Activated naive CD4-positive, alpha-beta T cell treated with anti-CD3 and anti-CD28 coated beads, Interleukin-2, amount 10 ng/mL, durations not matched to agents 7 days and 5 days (primary cell): ENCODE measurements at regions not wholly inside any gene's neighbourhood (a gene's known extent, or its start where the extent isn't known, plus 50 kb on each side); places are given as distances from the start of the nearest gene placed in this dataset.
"Not testable (repeated sequence)": the region's sequence is repeated elsewhere in the genome, so short reads cannot be mapped to it uniquely, and the experiment has no call there.

Experiments used
- CTCF ChIA-PET: fragments of 350-600 bp; sonication (Branson Sonifier 250); formaldehyde crosslinking; loops from one replicate; lab custom pipeline; 2021; ENCODE audit warnings: antibody characterized with exemption; lab: Charles Lee
- DNase-seq: peaks from one replicate; pipeline ENCODE4 v3.0.0-alpha.2; 2020
- H3K27ac Mint-ChIP-seq: one replicate; pipeline ENCODE4 v1.8.0; 2021; ENCODE audit warnings: mild to moderate bottlenecking, moderate library complexity, mixed read lengths
- H3K27me3 Mint-ChIP-seq: one replicate; pipeline ENCODE4 v1.8.0; 2021; ENCODE audit warnings: mild to moderate bottlenecking, mixed read lengths
- H3K36me3 Mint-ChIP-seq: one replicate; pipeline ENCODE4 v1.8.0; 2021; ENCODE audit warnings: mixed read lengths
- H3K4me1 Mint-ChIP-seq: one replicate; pipeline ENCODE4 v1.8.0; 2021; ENCODE audit warnings: mixed read lengths
- H3K4me3 Mint-ChIP-seq: one replicate; pipeline ENCODE4 v1.8.0; 2021; ENCODE audit warnings: mild to moderate bottlenecking, moderate library complexity, mixed read lengths
- H3K9me3 Mint-ChIP-seq: one replicate; pipeline ENCODE4 v1.8.0; 2021; ENCODE audit warnings: mixed read lengths

DNA sequence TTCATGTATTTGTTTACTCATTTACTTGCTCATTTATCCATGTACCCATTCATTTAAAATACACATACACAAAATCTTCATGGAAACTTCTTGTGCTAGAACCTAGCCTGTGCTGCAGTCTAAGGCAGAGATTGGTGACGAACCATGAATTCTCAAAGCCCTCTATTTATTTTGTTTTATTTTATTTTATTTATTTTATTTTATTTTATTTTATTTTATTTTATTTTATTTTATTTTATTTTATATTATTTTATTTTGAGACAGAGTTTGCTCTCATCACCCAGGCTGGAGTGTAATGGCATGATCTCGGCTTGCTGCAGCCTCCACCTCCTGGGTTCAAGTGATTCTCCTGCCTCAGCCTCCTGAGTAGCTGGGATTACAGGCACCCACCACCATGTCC is 334.9 kb upstream of the PAPPA start:
- H3K36me3 Mint-ChIP-seq, H3K27ac Mint-ChIP-seq, H3K4me1 Mint-ChIP-seq, DNase-seq, H3K4me3 Mint-ChIP-seq, CTCF ChIA-PET, H3K27me3 Mint-ChIP-seq, H3K9me3 Mint-ChIP-seq: not testable (repeated sequence)

DNA sequence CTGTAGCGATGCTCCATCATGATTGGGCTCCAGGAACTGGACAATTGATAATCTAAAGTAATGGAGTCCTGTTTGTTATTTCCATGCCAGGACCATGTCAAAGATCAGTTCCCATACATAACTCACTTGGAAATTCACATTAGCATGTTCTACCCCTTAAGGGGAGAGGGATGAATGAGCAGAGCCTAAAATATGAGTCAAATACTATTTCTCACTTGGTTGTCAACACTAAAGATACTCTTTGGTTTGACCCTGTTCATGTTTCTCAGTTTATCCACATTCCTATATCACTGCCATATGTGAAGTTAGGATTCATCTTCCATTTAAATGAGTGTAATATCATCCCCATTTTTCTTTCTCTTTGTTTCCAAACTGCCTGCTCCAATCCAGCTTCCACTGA is 321.6 kb upstream of the PAPPA start:
- Mint-ChIP-seq H3K27ac (no peak overlapping the region), H3K36me3 (no peaks in the 10 kb centered on the region)

GRCh38 chr9:115837618-115838017 is 316.0 kb upstream of the PAPPA start:
- Mint-ChIP-seq H3K27me3 (no peaks in the 10 kb centered on the region), H3K9me3 (peaks cover 6% of the 10 kb centered on the region), H3K4me1 (no peaks in the 10 kb centered on the region), H3K4me3 (no peak overlapping the region), H3K27ac (no peak overlapping the region), H3K36me3 (no peaks in the 10 kb centered on the region)
- CTCF ChIA-PET: no interaction called here
- no peak for DNase-seq

More for the DNA sequence above, 321.6 kb upstream of the PAPPA start:
- H3K4me3 Mint-ChIP-seq: no peak overlapping the region
- no peaks in the 10 kb centered on the region for H3K27me3 Mint-ChIP-seq
- CTCF ChIA-PET: no interaction called here
- H3K9me3 Mint-ChIP-seq: peaks cover 3% of the 10 kb centered on the region
- no peak for DNase-seq
- H3K4me1 Mint-ChIP-seq: no peaks in the 10 kb centered on the region

- no peak overlapping the region for H3K27ac Mint-ChIP-seq
- H3K4me1 Mint-ChIP-seq: no peaks in the 10 kb centered on the region
- peaks cover 6% of the 10 kb centered on the region for H3K9me3 Mint-ChIP-seq
- no peak overlapping the region for H3K4me3 Mint-ChIP-seq
- DNase-seq: no peak
- no peaks in the 10 kb centered on the region for H3K27me3 Mint-ChIP-seq
- CTCF ChIA-PET: no interaction called here
- H3K36me3 Mint-ChIP-seq: no peaks in the 10 kb centered on the region
Observed at GRCh38 chr9:115838417-115838816, 315.2 kb upstream of the PAPPA start.

DNA sequence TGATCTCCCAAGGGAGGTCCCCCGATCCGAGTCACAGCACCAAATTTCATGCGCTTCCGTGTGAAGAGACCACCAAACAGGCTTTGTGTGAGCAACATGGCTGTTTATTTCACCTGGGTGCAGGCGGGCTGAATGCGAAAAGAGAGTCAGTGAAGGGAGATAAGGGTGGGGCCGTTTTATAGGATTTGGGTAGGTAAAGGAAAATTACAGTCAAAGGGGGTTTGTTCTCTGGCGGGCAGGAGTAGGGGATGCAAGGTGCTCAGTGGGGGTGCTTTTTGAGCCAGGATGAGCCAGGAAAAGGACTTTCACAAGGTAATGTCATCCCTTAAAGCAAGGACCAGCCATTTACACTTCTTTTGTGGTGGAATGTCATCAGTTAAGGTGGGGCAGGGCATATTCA is 309.2 kb upstream of the PAPPA start:
- H3K27me3 Mint-ChIP-seq, H3K4me1 Mint-ChIP-seq, DNase-seq, H3K27ac Mint-ChIP-seq, CTCF ChIA-PET, H3K9me3 Mint-ChIP-seq, H3K36me3 Mint-ChIP-seq, H3K4me3 Mint-ChIP-seq: not testable (repeated sequence)

GRCh38 chr9:115845648-115846312 is 307.8 kb upstream of the PAPPA start:
- DNase-seq: no peak

GRCh38 chr9:115847216-115847615 is 306.4 kb upstream of the PAPPA start:
- no peaks in the 10 kb centered on the region for H3K36me3 Mint-ChIP-seq
- H3K4me3 Mint-ChIP-seq: no peak overlapping the region
- DNase-seq: no peak
- CTCF ChIA-PET: no interaction called here
- H3K4me1 Mint-ChIP-seq: no peaks in the 10 kb centered on the region
- no peaks in the 10 kb centered on the region for H3K27me3 Mint-ChIP-seq
- H3K9me3 Mint-ChIP-seq: no peaks in the 10 kb centered on the region
- no peak overlapping the region for H3K27ac Mint-ChIP-seq

More at GRCh38 chr9:115845648-115846312, 307.8 kb upstream of the PAPPA start:
- Mint-ChIP-seq H3K27ac (no peak overlapping the region), H3K4me3 (no peak overlapping the region), H3K27me3 (no peaks in the 10 kb centered on the region), H3K36me3 (no peaks in the 10 kb centered on the region), H3K4me1 (no peaks in the 10 kb centered on the region), H3K9me3 (peaks cover under 1% of the 10 kb centered on the region)
- CTCF ChIA-PET: no interaction called here

DNA sequence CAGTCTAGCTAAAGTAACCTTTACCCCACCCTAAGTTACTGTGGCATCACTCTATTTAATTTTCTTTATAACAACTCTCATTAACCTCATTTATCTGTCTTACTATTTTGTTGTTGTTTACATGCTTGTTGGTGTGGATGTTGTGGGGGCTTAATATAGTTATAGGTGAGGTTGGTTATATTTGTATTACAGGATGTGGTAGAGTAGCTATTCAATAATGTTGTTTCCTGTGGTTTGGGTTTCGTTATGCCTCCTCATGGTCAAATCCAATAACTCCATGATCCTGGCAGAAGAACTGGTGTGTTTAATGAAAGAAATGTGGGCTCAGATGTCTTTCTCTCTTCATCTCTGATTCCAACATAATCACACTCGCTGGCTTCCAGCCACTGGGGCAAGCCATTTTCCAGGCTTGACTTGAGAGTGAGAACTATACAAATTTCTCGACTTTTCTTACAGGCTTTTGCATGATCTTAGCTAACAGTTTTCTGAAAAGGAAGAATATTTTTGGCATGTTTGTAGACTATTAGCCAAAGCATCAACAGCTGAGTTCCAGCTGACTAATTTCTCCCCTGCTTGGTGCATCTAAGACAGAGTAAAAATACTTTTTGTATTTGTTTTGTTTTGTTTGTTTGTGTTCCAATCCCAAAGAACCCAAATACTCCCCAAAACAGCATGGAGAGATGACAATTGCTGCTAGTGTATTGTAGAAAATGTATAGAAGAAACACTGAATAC is 303.7 kb upstream of the PAPPA start:
- H3K27ac Mint-ChIP-seq: no peak overlapping the region
- H3K9me3 Mint-ChIP-seq: no peaks in the 10 kb centered on the region
- no peaks in the 10 kb centered on the region for H3K4me1 Mint-ChIP-seq
- no peak for DNase-seq
- H3K36me3 Mint-ChIP-seq: no peaks in the 10 kb centered on the region
- no peaks in the 10 kb centered on the region for H3K27me3 Mint-ChIP-seq
- CTCF ChIA-PET: no interaction called here
- H3K4me3 Mint-ChIP-seq: no peak overlapping the region

GRCh38 chr9:115850548-115851304 is 302.9 kb upstream of the PAPPA start:
- CTCF ChIA-PET: no interaction called here
- H3K27ac Mint-ChIP-seq: no peak overlapping the region
- H3K27me3 Mint-ChIP-seq: no peaks in the 10 kb centered on the region
- H3K9me3 Mint-ChIP-seq: no peaks in the 10 kb centered on the region
- H3K4me1 Mint-ChIP-seq: no peaks in the 10 kb centered on the region
- no peak for DNase-seq
- H3K36me3 Mint-ChIP-seq: no peaks in the 10 kb centered on the region
- no peak overlapping the region for H3K4me3 Mint-ChIP-seq

DNA sequence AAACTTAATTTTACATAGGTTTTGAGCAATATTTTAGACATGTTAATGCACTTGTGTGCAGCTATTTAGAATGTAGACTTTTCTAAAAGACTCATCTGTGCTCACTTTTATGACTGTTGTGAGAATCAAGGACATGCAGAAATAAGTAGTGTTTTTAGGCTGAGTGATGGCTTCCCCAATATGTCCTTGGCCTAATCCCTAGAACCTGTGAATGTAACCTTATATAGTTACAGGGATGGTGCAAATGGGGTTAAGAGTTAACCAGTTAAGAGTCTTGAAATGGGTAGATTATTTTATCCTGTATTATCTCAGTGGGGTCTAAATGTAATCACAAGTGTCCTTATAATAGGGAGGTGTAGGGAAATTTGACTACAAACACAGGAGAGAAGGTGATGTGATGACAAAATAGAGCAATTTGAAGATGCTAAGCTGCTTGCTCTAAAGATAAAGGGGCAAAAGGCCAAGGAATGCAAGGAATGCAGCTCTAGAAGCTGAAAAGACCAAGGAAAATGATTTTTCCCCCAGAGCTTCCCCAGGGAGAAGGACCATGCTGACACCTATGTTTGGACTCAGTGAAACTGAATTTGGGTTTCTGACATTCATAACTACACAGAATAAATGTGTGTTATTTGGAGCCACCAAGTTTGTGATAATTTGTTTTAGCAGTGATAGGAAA is 298.0 kb upstream of the PAPPA start:
- no peak overlapping the region for H3K27ac Mint-ChIP-seq
- H3K4me1 Mint-ChIP-seq: no peaks in the 10 kb centered on the region
- H3K36me3 Mint-ChIP-seq: no peaks in the 10 kb centered on the region
- no peak overlapping the region for H3K4me3 Mint-ChIP-seq
- H3K27me3 Mint-ChIP-seq: no peaks in the 10 kb centered on the region
- peaks cover 2% of the 10 kb centered on the region for H3K9me3 Mint-ChIP-seq
- CTCF ChIA-PET: no interaction called here
- DNase-seq: no peak

GRCh38 chr9:115858421-115858820 is 295.2 kb upstream of the PAPPA start:
- H3K27ac Mint-ChIP-seq: not testable (repeated sequence)

GRCh38 chr9:115862021-115862420 is 291.6 kb upstream of the PAPPA start:
- Mint-ChIP-seq H3K9me3 (peaks cover 2% of the 10 kb centered on the region), H3K36me3 (no peaks in the 10 kb centered on the region), H3K27me3 (no peaks in the 10 kb centered on the region), H3K27ac (no peak overlapping the region), H3K4me1 (no peaks in the 10 kb centered on the region), H3K4me3 (no peak overlapping the region)
- CTCF ChIA-PET: no interaction called here
- DNase-seq: no peak

More at GRCh38 chr9:115858421-115858820, 295.2 kb upstream of the PAPPA start:
- H3K27me3 Mint-ChIP-seq, CTCF ChIA-PET, H3K9me3 Mint-ChIP-seq, H3K4me3 Mint-ChIP-seq, H3K4me1 Mint-ChIP-seq, DNase-seq, H3K36me3 Mint-ChIP-seq: not testable (repeated sequence)

DNA sequence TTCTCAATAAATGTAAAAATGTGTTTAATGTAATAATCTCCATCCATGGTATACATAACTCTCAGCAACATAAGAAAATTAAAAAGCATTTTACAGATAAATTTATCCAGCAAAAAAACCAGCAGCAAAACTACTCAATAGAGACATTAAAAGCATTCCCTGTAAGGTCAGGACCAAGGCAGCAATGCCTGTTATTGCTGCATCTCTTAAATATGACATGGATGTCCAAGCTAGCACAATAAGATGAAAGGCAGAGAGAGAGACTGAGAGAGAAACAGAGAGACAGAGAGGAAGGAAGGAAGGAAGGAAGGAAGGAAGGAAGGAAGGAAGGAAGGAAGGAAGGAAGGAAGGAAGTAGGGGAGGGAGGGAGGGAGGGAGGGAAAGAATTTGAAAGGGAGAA is 289.0 kb upstream of the PAPPA start:
- Mint-ChIP-seq H3K27me3 (no peaks in the 10 kb centered on the region), H3K4me3 (no peak overlapping the region), H3K27ac (no peak overlapping the region), H3K36me3 (no peaks in the 10 kb centered on the region), H3K9me3 (no peaks in the 10 kb centered on the region), H3K4me1 (no peaks in the 10 kb centered on the region)
- CTCF ChIA-PET: no interaction called here
- DNase-seq: no peak

DNA sequence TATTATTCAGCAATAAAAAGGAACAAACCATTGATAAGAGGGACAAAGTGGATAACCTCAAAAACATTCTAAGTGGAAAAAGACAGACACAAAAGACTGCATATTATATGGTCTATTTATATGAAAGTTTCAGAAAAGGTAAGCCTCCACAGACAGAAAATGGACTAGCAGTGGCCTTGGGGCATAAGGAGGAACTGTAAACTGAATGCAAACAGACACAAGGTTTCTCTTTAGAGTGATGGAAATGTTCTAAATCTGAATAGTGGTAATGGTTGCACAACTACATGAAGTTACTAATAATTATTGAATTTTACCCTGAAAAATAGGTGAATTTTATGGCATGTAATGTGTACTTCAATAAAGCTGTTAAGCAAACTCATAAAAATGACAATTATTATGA is 286.3 kb upstream of the PAPPA start:
- Mint-ChIP-seq H3K4me3 (no peak overlapping the region), H3K4me1 (no peaks in the 10 kb centered on the region), H3K27ac (no peak overlapping the region), H3K27me3 (no peaks in the 10 kb centered on the region), H3K9me3 (no peaks in the 10 kb centered on the region), H3K36me3 (no peaks in the 10 kb centered on the region)
- CTCF ChIA-PET: no interaction called here
- DNase-seq: no peak
